Activated T-cell treated with anti-CD3 and anti-CD28 coated beads, Interleukin-2, amount 50 U/mL, for 72 hours (primary cell): ENCODE measurements at regions not wholly inside any gene's neighbourhood (a gene's known extent, or its start where the extent isn't known, plus 50 kb on each side); places are given as distances from the start of the nearest gene placed in this dataset.
A peak's percentile ranks its signal among the peaks of the same experiment; 100 is the strongest.

Experiments
- ATAC-seq, 2 donors: fragments of 150-1000 bp; cut with Tn5 transposase; replicated peaks in 1 of 2; 2 replicates each; pipeline ENCODE4 v1.10.0; 2021; ENCODE audit warnings: moderate library complexity in 2 of 2, mild to moderate bottlenecking in 1 of 2
- DNase-seq, 2 donors: peaks; one replicate each; pipeline ENCODE4 v3.0.0; 2021 to 2022; ENCODE audit warnings: mixed read lengths in 1 of 2
- H3K27ac Mint-ChIP-seq: one replicate; pipeline ENCODE4 v1.8.0; 2022; ENCODE audit warnings: mild to moderate bottlenecking, moderate library complexity, mixed read lengths
- H3K27me3 Mint-ChIP-seq: one replicate; pipeline ENCODE4 v1.8.0; 2022; ENCODE audit warnings: low read depth, mixed read lengths
- H3K36me3 Mint-ChIP-seq, 2 donors: one replicate each; pipeline ENCODE4 v1.8.0; 2022; ENCODE audit warnings: mixed read lengths in 2 of 2, mild to moderate bottlenecking in 1 of 2; ENCODE audit not compliant: insufficient read depth in 2 of 2
- H3K4me1 Mint-ChIP-seq: one replicate; pipeline ENCODE4 v1.8.0; 2022; ENCODE audit warnings: low read depth, mixed read lengths
- H3K4me3 Mint-ChIP-seq, 2 donors: one replicate each; pipeline ENCODE4 v1.8.0; 2022; ENCODE audit warnings: mild to moderate bottlenecking in 2 of 2, mixed read lengths in 2 of 2, moderate library complexity in 2 of 2
- H3K9me3 Mint-ChIP-seq, 2 donors: one replicate each; pipeline ENCODE4 v1.8.0; 2022; ENCODE audit warnings: mixed read lengths in 2 of 2

GRCh38 chr18:38575648-38576047 is 1010.0 kb upstream of the CELF4 start:
- ATAC-seq = peak; percentile 94
- no peak overlapping the region for H3K27ac Mint-ChIP-seq
- peaks cover 34% of the 10 kb centered on the region for H3K4me1 Mint-ChIP-seq
- peaks cover 2 to 6% of the 10 kb centered on the region in 2 donors for H3K9me3 Mint-ChIP-seq
- no peaks in the 10 kb centered on the region for H3K27me3 Mint-ChIP-seq
- peak; percentile 2 to 25 for DNase-seq
- no peaks in the 10 kb centered on the region for H3K36me3 Mint-ChIP-seq
- peak overlapping the region; percentile 23 to 67 for H3K4me3 Mint-ChIP-seq

DNA sequence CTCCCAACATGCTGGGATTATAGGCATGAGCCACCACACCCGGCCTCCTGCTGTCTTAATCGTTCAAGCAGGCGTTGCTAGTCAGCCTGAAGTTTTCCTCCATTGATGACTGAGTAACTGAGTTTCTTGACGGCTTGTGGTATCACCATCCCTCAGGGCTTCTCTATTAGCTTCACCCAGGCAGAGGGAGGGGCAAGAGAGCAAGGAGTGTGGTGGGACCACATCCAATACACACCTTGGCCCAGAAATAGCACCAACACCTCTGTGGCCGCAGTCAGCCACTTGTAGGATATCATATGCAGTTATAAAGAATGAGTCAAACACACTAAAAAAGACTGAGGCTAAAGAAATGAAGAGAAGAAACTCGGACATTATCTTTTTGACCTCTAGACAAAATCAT is 1009.4 kb upstream of the CELF4 start:
- no peaks in the 10 kb centered on the region for H3K27me3 Mint-ChIP-seq
- H3K9me3 Mint-ChIP-seq = peaks cover 2 to 6% of the 10 kb centered on the region in 2 donors
- H3K27ac Mint-ChIP-seq = no peak overlapping the region
- no peak for ATAC-seq
- no peak for DNase-seq
- no peaks in the 10 kb centered on the region for H3K36me3 Mint-ChIP-seq
- peaks cover 34% of the 10 kb centered on the region for H3K4me1 Mint-ChIP-seq
- no peak overlapping the region for H3K4me3 Mint-ChIP-seq

- no peak overlapping the region for H3K27ac Mint-ChIP-seq
- peaks cover 20% of the 10 kb centered on the region for H3K4me1 Mint-ChIP-seq
- H3K4me3 Mint-ChIP-seq = no peak overlapping the region
- H3K9me3 Mint-ChIP-seq = peaks cover 2 to 6% of the 10 kb centered on the region in 2 donors
- DNase-seq (no peak), ATAC-seq (no peak)
- H3K27me3 Mint-ChIP-seq = no peaks in the 10 kb centered on the region
- H3K36me3 Mint-ChIP-seq = no peaks in the 10 kb centered on the region
Observed at GRCh38 chr18:38572554-38573111, 1007.0 kb upstream of the CELF4 start.

DNA sequence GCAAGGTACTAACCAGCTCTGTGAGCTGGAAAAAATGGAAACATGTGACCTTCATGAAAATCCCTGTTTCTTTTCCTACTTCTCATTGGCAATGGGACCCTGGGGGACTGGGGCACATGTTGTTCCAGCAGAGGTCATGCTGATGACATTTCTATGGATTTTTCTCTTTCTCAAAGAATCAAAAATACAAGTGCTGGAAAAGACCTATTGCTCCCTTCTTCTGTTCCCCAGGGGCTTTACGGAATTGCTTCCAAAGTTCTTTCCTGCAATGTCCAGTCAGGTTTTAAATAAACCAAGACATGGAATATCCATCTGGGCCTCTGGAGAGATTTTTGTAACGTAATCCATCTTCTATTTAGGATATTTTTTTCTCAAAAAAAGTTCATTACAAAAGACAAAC is 1006.1 kb upstream of the CELF4 start:
- H3K27me3 Mint-ChIP-seq = no peaks in the 10 kb centered on the region
- ATAC-seq (no peak), DNase-seq (no peak)
- H3K27ac Mint-ChIP-seq = no peak overlapping the region
- peaks cover 2 to 6% of the 10 kb centered on the region in 2 donors for H3K9me3 Mint-ChIP-seq
- H3K4me1 Mint-ChIP-seq = peaks cover 12% of the 10 kb centered on the region
- H3K4me3 Mint-ChIP-seq = no peak overlapping the region
- H3K36me3 Mint-ChIP-seq = no peaks in the 10 kb centered on the region

GRCh38 chr18:38565513-38565912 is 999.9 kb upstream of the CELF4 start:
- H3K4me3 Mint-ChIP-seq = no peak overlapping the region
- peaks cover 15% of the 10 kb centered on the region for H3K4me1 Mint-ChIP-seq
- ATAC-seq (no peak), DNase-seq (no peak)
- no peak overlapping the region for H3K27ac Mint-ChIP-seq
- H3K27me3 Mint-ChIP-seq = no peaks in the 10 kb centered on the region
- peaks cover 2 to 3% of the 10 kb centered on the region in 2 donors for H3K36me3 Mint-ChIP-seq
- H3K9me3 Mint-ChIP-seq = peaks cover 5 to 8% of the 10 kb centered on the region in 2 donors

- DNase-seq (peak in 1 of 2 donors; percentile 4), ATAC-seq (peak; percentile 59 to 85)
- H3K27me3 Mint-ChIP-seq = no peaks in the 10 kb centered on the region
Observed at GRCh38 chr18:38563396-38563980, 997.9 kb upstream of the CELF4 start.

GRCh38 chr18:38557006-38557405 is 991.4 kb upstream of the CELF4 start:
- Mint-ChIP-seq H3K36me3 (peaks cover 0 to 4% of the 10 kb centered on the region in 2 donors), H3K27me3 (peaks cover 7% of the 10 kb centered on the region)
- no peak for ATAC-seq

More at GRCh38 chr18:38563396-38563980, 997.9 kb upstream of the CELF4 start:
- H3K36me3 Mint-ChIP-seq = peaks cover 2 to 7% of the 10 kb centered on the region in 2 donors
- H3K9me3 Mint-ChIP-seq = peaks cover 5 to 11% of the 10 kb centered on the region in 2 donors
- peaks cover 15% of the 10 kb centered on the region for H3K4me1 Mint-ChIP-seq
- no peak overlapping the region for H3K27ac Mint-ChIP-seq
- H3K4me3 Mint-ChIP-seq = no peak overlapping the region

GRCh38 chr18:38552732-38553321 is 987.2 kb upstream of the CELF4 start:
- ATAC-seq (no peak), DNase-seq (no peak)
- H3K36me3 Mint-ChIP-seq = no peaks in the 10 kb centered on the region
- peaks cover 0 to 4% of the 10 kb centered on the region in 2 donors for H3K9me3 Mint-ChIP-seq
- H3K27ac Mint-ChIP-seq = no peak overlapping the region
- H3K4me3 Mint-ChIP-seq = no peak overlapping the region
- H3K4me1 Mint-ChIP-seq = no peaks in the 10 kb centered on the region
- H3K27me3 Mint-ChIP-seq = peaks cover 7% of the 10 kb centered on the region

More at GRCh38 chr18:38557006-38557405, 991.4 kb upstream of the CELF4 start:
- H3K4me1 Mint-ChIP-seq = no peaks in the 10 kb centered on the region
- H3K4me3 Mint-ChIP-seq = no peak overlapping the region
- H3K27ac Mint-ChIP-seq = no peak overlapping the region
- no peak for DNase-seq
- peaks cover 0 to 7% of the 10 kb centered on the region in 2 donors for H3K9me3 Mint-ChIP-seq

GRCh38 chr18:38551881-38552280 is 986.3 kb upstream of the CELF4 start:
- DNase-seq = no peak
- Mint-ChIP-seq H3K36me3 (no peaks in the 10 kb centered on the region), H3K9me3 (peaks cover 0 to 4% of the 10 kb centered on the region in 2 donors), H3K4me3 (no peak overlapping the region), H3K27ac (no peak overlapping the region), H3K27me3 (peaks cover 7% of the 10 kb centered on the region), H3K4me1 (peaks cover 4% of the 10 kb centered on the region)
- no peak for ATAC-seq

GRCh38 chr18:38545071-38545470 is 979.5 kb upstream of the CELF4 start:
- H3K27ac Mint-ChIP-seq = no peak overlapping the region
- peaks cover 0 to 5% of the 10 kb centered on the region in 2 donors for H3K9me3 Mint-ChIP-seq
- no peaks in the 10 kb centered on the region for H3K36me3 Mint-ChIP-seq
- no peaks in the 10 kb centered on the region for H3K27me3 Mint-ChIP-seq
- peaks cover 9% of the 10 kb centered on the region for H3K4me1 Mint-ChIP-seq
- ATAC-seq (no peak), DNase-seq (peak; percentile 4 to 12)
- H3K4me3 Mint-ChIP-seq = no peak overlapping the region

DNA sequence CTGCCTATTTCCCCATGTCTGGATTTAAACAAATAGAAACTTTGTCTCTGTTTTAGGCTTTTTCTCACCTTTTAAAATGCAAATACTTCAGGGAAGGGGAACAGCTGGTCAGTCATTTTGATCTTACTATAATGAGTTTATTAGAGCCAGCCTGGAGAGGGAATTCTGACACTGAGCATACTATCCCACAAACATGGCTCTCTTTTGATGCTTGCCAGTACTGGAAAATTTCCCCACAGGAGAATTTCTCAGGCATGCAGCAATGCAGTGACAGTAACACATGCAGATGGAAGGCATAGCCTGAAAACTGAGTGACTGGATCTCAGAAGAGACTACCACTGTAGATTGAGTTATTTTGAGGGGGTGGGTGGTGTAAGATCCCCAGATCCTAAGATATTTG is 974.3 kb upstream of the CELF4 start:
- no peak for ATAC-seq
- no peaks in the 10 kb centered on the region for H3K36me3 Mint-ChIP-seq
- H3K27ac Mint-ChIP-seq = no peak overlapping the region
- no peaks in the 10 kb centered on the region for H3K4me1 Mint-ChIP-seq
- H3K4me3 Mint-ChIP-seq = no peak overlapping the region
- no peak for DNase-seq
- H3K27me3 Mint-ChIP-seq = no peaks in the 10 kb centered on the region
- peaks cover 2 to 5% of the 10 kb centered on the region in 2 donors for H3K9me3 Mint-ChIP-seq

DNA sequence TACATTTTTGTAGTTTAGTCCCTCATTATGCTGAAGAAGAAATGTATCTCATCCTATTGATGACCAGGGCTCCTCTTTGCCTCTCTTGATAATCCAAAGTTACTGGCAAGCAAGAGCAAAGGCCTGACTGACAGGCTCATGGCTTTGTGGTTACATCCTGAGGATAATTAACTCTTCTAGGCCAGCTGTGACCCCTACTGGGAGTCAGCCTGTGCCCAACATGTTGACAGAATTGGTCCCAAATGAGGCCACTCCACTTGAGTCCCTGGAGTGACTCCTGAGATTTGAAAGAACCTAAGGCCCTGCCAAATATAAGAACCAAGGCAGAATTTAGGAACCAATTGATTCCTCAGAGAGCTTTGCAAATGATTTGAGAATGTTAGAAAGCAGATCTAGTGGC is 973.8 kb upstream of the CELF4 start:
- Mint-ChIP-seq H3K27me3 (no peaks in the 10 kb centered on the region), H3K4me3 (no peak overlapping the region), H3K9me3 (peaks cover 2 to 5% of the 10 kb centered on the region in 2 donors), H3K36me3 (no peaks in the 10 kb centered on the region), H3K4me1 (no peaks in the 10 kb centered on the region), H3K27ac (no peak overlapping the region)
- ATAC-seq (no peak), DNase-seq (no peak)

DNA sequence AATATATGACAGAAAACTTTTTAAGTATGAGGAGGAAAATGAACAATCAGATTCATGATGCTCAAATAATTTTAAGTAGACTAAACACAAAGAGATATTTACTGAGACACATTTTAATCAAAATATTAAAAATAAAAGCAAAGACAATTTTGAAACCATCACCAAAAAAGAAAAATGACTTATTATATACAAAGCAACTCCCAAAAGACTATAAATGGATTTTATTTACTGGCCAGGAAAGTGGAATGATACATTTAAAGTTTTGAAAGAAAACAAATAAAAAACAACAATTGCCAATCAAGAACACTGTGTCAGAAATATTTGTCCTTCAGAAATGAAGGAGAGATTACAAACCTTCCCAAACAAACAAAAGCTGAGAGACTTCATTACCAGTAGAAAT is 968.5 kb upstream of the CELF4 start:
- Mint-ChIP-seq H3K36me3 (peaks cover 0 to 4% of the 10 kb centered on the region in 2 donors), H3K27ac (no peak overlapping the region), H3K9me3 (peaks cover 4 to 5% of the 10 kb centered on the region in 2 donors), H3K27me3 (no peaks in the 10 kb centered on the region), H3K4me3 (no peak overlapping the region), H3K4me1 (no peaks in the 10 kb centered on the region)
- DNase-seq (no peak), ATAC-seq (no peak)
